GM23248 (cell line): ENCODE measurements at regions not wholly inside any gene's neighbourhood (a gene's known extent, or its start where the extent isn't known, plus 50 kb on each side); places are given as distances from the start of the nearest gene placed in this dataset.
A peak's percentile ranks its signal among the peaks of the same experiment; 100 is the strongest.
"Not testable (repeated sequence)": the region's sequence is repeated elsewhere in the genome, so short reads cannot be mapped to it uniquely, and the experiment has no call there.

Experiments
- DNase-seq: peaks from one replicate; pipeline ENCODE4 v3.0.0-alpha.2; 2015
- H2AFZ ChIP-seq: fragments of 200-600 bp; sonication (generic); 2 replicates; pipeline ENCODE4 v1.6.1; 2016; ENCODE audit warnings: antibody characterized with exemption
- H3F3A ChIP-seq: fragments of 200-600 bp; sonication (generic); 2 replicates; pipeline ENCODE4 v1.6.1; 2016; ENCODE audit warnings: mild to moderate bottlenecking, antibody characterized with exemption, mixed run types; ENCODE audit not compliant: insufficient read depth
- H3K27ac ChIP-seq: fragments of 200-600 bp; sonication (generic); 2 replicates; pipeline ENCODE4 v1.5.1; 2016; ENCODE audit warnings: mild to moderate bottlenecking
- H3K27me3 ChIP-seq: fragments of 200-600 bp; sonication (generic); replicated peaks from 2 replicates; pipeline ENCODE4 v1.6.1; 2016; ENCODE audit warnings: mild to moderate bottlenecking; ENCODE audit not compliant: insufficient read depth
- H3K36me3 ChIP-seq: fragments of 200-600 bp; sonication (generic); 2 replicates; pipeline ENCODE4 v1.6.1; 2016; ENCODE audit warnings: low read depth, mild to moderate bottlenecking
- H3K4me1 ChIP-seq: fragments of 200-600 bp; sonication (generic); 2 replicates; pipeline ENCODE4 v1.6.1; 2016; ENCODE audit warnings: mild to moderate bottlenecking; ENCODE audit not compliant: insufficient read depth
- H3K4me2 ChIP-seq: fragments of 200-600 bp; sonication (generic); one replicate; pipeline ENCODE4 v1.6.1; 2016; ENCODE audit warnings: mild to moderate bottlenecking; ENCODE audit not compliant: unreplicated experiment
- H3K4me3 ChIP-seq: fragments of 200-600 bp; sonication (generic); 2 replicates; pipeline ENCODE4 v1.5.1; 2016; ENCODE audit warnings: mild to moderate bottlenecking
- H3K79me2 ChIP-seq: fragments of 200-600 bp; sonication (generic); 2 replicates; pipeline ENCODE4 v1.6.1; 2016; ENCODE audit warnings: mild to moderate bottlenecking; ENCODE audit not compliant: insufficient read depth
- H3K9ac ChIP-seq: fragments of 200-600 bp; sonication (generic); 2 replicates; pipeline ENCODE4 v1.6.1; 2016; ENCODE audit warnings: mild to moderate bottlenecking
- H3K9me2 ChIP-seq: fragments of 200-600 bp; sonication (generic); 2 replicates; pipeline ENCODE4 v1.6.1; 2016; ENCODE audit warnings: mixed run types, mild to moderate bottlenecking, moderate library complexity; ENCODE audit not compliant: insufficient read depth
- H3K9me3 ChIP-seq: fragments of 200-600 bp; sonication (generic); one replicate; pipeline ENCODE4 v1.6.1; 2017; ENCODE audit warnings: low read depth
- H4K20me1 ChIP-seq: fragments of 200-600 bp; sonication (generic); 2 replicates; pipeline ENCODE4 v1.6.0; 2016; ENCODE audit not compliant: insufficient read depth
- EZH2 ChIP-seq: fragments of 200-600 bp; sonication (generic); IDR thresholded peaks from 2 replicates; pipeline ENCODE4 v1.6.1; 2018; ENCODE audit warnings: antibody characterized with exemption, mild to moderate bottlenecking; ENCODE audit not compliant: insufficient read depth, poor library complexity, severe bottlenecking
- EZH2phosphoT487 ChIP-seq: fragments of 200-600 bp; sonication (generic); IDR thresholded peaks from 2 replicates; pipeline ENCODE4 v1.6.1; 2018; ENCODE audit warnings: antibody characterized with exemption, moderate library complexity, mild to moderate bottlenecking, low read depth; ENCODE audit not compliant: insufficient read depth
- WGBS, 2 experiments: methylation state at CpG; one replicate each; pipeline ENCODE4 v1.1.6; 2015 to 2017; ENCODE audit warnings: low lambda C conversion rate in 2 of 2, low coverage in 1 of 2; ENCODE audit errors: missing lambda C conversion rate in 2 of 2; 5-methylcytosine and 5-hydroxymethylcytosine counted together
- in situ Hi-C: fragments of 300-500 bp; cut with MboI; formaldehyde crosslinking; loops from 2 replicates; pipeline ENCODE4 v1.15.0; 2020

GRCh38 chr9:113682297-113682771 is 193.8 kb upstream of the ZNF618 start:
- DNase-seq = peak; percentile 79
- Histone ChIP-seq H2AFZ (peak overlapping the region; percentile 81), H4K20me1 (no peaks in the 10 kb centered on the region), H3K36me3 (no peaks in the 10 kb centered on the region), H3K4me1 (no peaks in the 10 kb centered on the region; the same call in 1 of the 2 replicates), H3K9me3 (no peaks in the 10 kb centered on the region), H3K4me3 (peak overlapping the region; percentile 47; the same call in 1 of the 2 replicates), H3K27me3 (peaks cover 4% of the 10 kb centered on the region; the same call in 1 of the 2 replicates), H3K27ac (no peak overlapping the region), H3K9ac (peak overlapping the region; percentile 6; the same call in 1 of the 2 replicates), H3K79me2 (no peaks in the 10 kb centered on the region), H3K4me2 (peak overlapping the region; percentile 72), H3F3A (no peaks in the 10 kb centered on the region), H3K9me2 (no peaks in the 10 kb centered on the region)
- 3 to 4% methylated on average over 9 of the region's 9 CpGs for WGBS, 2 experiments
- in situ Hi-C loops = no loop called here
- TF ChIP-seq EZH2phosphoT487 (no peak), EZH2 (no peak)

- DNase-seq, H3K9ac ChIP-seq, H4K20me1 ChIP-seq, H3K4me2 ChIP-seq, H3F3A ChIP-seq, H3K36me3 ChIP-seq, H3K9me2 ChIP-seq, H3K4me3 ChIP-seq, in situ Hi-C loops, H3K4me1 ChIP-seq, H3K27ac ChIP-seq, H3K79me2 ChIP-seq, H2AFZ ChIP-seq, H3K9me3 ChIP-seq: not testable (repeated sequence)
- 86 to 90% methylated on average over 6 of the region's 6 CpGs for WGBS, 2 experiments
- H3K27me3 ChIP-seq = peaks cover 23% of the 10 kb centered on the region
These were observed 190.5 kb upstream of the ZNF618 start for GRCh38 chr9:113685636-113686035.

GRCh38 chr9:113687107-113687679 is 188.9 kb upstream of the ZNF618 start:
- Histone ChIP-seq H3K4me3 (no peak overlapping the region), H3K79me2 (no peaks in the 10 kb centered on the region), H3K4me1 (no peaks in the 10 kb centered on the region), H4K20me1 (no peaks in the 10 kb centered on the region), H3K36me3 (no peaks in the 10 kb centered on the region), H3K9ac (no peak overlapping the region), H3K4me2 (no peak overlapping the region), H2AFZ (no peak overlapping the region), H3F3A (no peaks in the 10 kb centered on the region), H3K27ac (no peak overlapping the region), H3K9me2 (no peaks in the 10 kb centered on the region), H3K9me3 (no peaks in the 10 kb centered on the region), H3K27me3 (peaks cover 23% of the 10 kb centered on the region)
- in situ Hi-C loops = no loop called here
- no peak for DNase-seq
- no peak for TF ChIP-seq EZH2
- no peak for TF ChIP-seq EZH2phosphoT487
- 76 to 84% methylated on average over 3 to 4 of the region's 4 CpGs for WGBS, 2 experiments

GRCh38 chr9:113687680-113688371 is 188.3 kb upstream of the ZNF618 start:
- TF ChIP-seq EZH2 = no peak
- no peak for TF ChIP-seq EZH2phosphoT487
- H3K4me3 ChIP-seq = no peak overlapping the region
- H2AFZ ChIP-seq = no peak overlapping the region
- no peaks in the 10 kb centered on the region for H3F3A ChIP-seq
- H3K9me2 ChIP-seq = no peaks in the 10 kb centered on the region
- H3K4me2 ChIP-seq = no peak overlapping the region
- H3K27ac ChIP-seq = no peak overlapping the region
- no peak overlapping the region for H3K9ac ChIP-seq
- H3K27me3 ChIP-seq = peaks cover 23% of the 10 kb centered on the region
- in situ Hi-C loops = no loop called here
- no peaks in the 10 kb centered on the region for H3K36me3 ChIP-seq
- no peaks in the 10 kb centered on the region for H3K4me1 ChIP-seq
- H3K79me2 ChIP-seq = no peaks in the 10 kb centered on the region
- no peak for DNase-seq
- H4K20me1 ChIP-seq = no peaks in the 10 kb centered on the region
- WGBS, 2 experiments = 19 to 20% methylated on average over 35 of the region's 40 CpGs
- H3K9me3 ChIP-seq = no peaks in the 10 kb centered on the region
